ENCODE measurements at regions not wholly inside any gene's neighbourhood (a gene's known extent, or its start where the extent isn't known, plus 50 kb on each side); places are given as distances from the start of the nearest gene placed in this dataset.
"Not testable (repeated sequence)": the region's sequence is repeated elsewhere in the genome, so short reads cannot be mapped to it uniquely, and the experiment has no call there.

- Mint-ChIP-seq H3K9me3 (peaks cover 2 to 11% of the 10 kb centered on the region in 2 donors), H3K27me3 (peaks cover 0 to 4% of the 10 kb centered on the region in 2 donors), H3K4me3 (no peak overlapping the region), H3K27ac (no peak overlapping the region), H3K4me1 (peaks cover 0 to 8% of the 10 kb centered on the region in 2 donors), H3K36me3 (peaks cover 0 to 7% of the 10 kb centered on the region in 2 donors)
- no peak for ATAC-seq (replicated peaks)
- no peak for DNase-seq
Observed at GRCh38 chr3:187850258-187850921, 105.1 kb upstream of the BCL6 start.

- no peak for DNase-seq
- Mint-ChIP-seq H3K27ac (no peak overlapping the region), H3K9me3 (peaks cover 2 to 11% of the 10 kb centered on the region in 2 donors), H3K27me3 (no peaks in the 10 kb centered on the region), H3K36me3 (peaks cover 0 to 7% of the 10 kb centered on the region in 2 donors), H3K4me3 (no peak overlapping the region), H3K4me1 (peaks cover 0 to 8% of the 10 kb centered on the region in 2 donors)
- ATAC-seq (replicated peaks), result peak in 1 of 2 donors; percentile 22
Observed at GRCh38 chr3:187852842-187853730, 107.8 kb upstream of the BCL6 start.

GRCh38 chr3:187855131-187855530 lies 109.9 kb upstream of the BCL6 start:
- Mint-ChIP-seq H3K4me3 (no peak overlapping the region), H3K4me1 (no peaks in the 10 kb centered on the region), H3K27me3 (peaks cover 3 to 5% of the 10 kb centered on the region in 2 donors), H3K9me3 (peaks cover 2 to 11% of the 10 kb centered on the region in 2 donors), H3K27ac (no peak overlapping the region), H3K36me3 (peaks cover 0 to 9% of the 10 kb centered on the region in 2 donors)
- ATAC-seq (replicated peaks) (no peak), DNase-seq (no peak)

GRCh38 chr3:187856555-187856954 lies 111.3 kb upstream of the BCL6 start:
- H3K4me1 Mint-ChIP-seq, result no peaks in the 10 kb centered on the region
- peaks cover 5 to 16% of the 10 kb centered on the region in 2 donors for H3K36me3 Mint-ChIP-seq
- no peak for ATAC-seq (replicated peaks)
- no peak overlapping the region for H3K27ac Mint-ChIP-seq
- no peak overlapping the region for H3K4me3 Mint-ChIP-seq
- peaks cover 9 to 13% of the 10 kb centered on the region in 2 donors for H3K9me3 Mint-ChIP-seq
- H3K27me3 Mint-ChIP-seq, result peaks cover 3 to 12% of the 10 kb centered on the region in 2 donors
- DNase-seq, result no peak

- Mint-ChIP-seq H3K4me1 (no peaks in the 10 kb centered on the region), H3K27me3 (peaks cover 3 to 17% of the 10 kb centered on the region in 2 donors), H3K27ac (no peak overlapping the region), H3K36me3 (peaks cover 5 to 13% of the 10 kb centered on the region in 2 donors), H3K4me3 (no peak overlapping the region), H3K9me3 (peaks cover 7 to 12% of the 10 kb centered on the region in 2 donors)
- DNase-seq (no peak), ATAC-seq (replicated peaks) (no peak)
Observed at GRCh38 chr3:187858041-187858440, 112.8 kb upstream of the BCL6 start.

- H3K9me3 Mint-ChIP-seq, result peaks cover 7 to 9% of the 10 kb centered on the region in 2 donors
- no peak for DNase-seq
- peaks cover 3 to 17% of the 10 kb centered on the region in 2 donors for H3K27me3 Mint-ChIP-seq
- no peak overlapping the region for H3K27ac Mint-ChIP-seq
- H3K4me1 Mint-ChIP-seq, result no peaks in the 10 kb centered on the region
- H3K36me3 Mint-ChIP-seq, result peaks cover 5 to 9% of the 10 kb centered on the region in 2 donors
- ATAC-seq (replicated peaks), result no peak
- no peak overlapping the region for H3K4me3 Mint-ChIP-seq
Observed at GRCh38 chr3:187858711-187859110, 113.4 kb upstream of the BCL6 start.

GRCh38 chr3:187862701-187863277 lies 117.5 kb upstream of the BCL6 start:
- H3K27ac Mint-ChIP-seq; H3K4me1 Mint-ChIP-seq; DNase-seq; ATAC-seq (replicated peaks); H3K36me3 Mint-ChIP-seq: not testable (repeated sequence)
- peak overlapping the region in 1 of 2 donors; percentile 28 for H3K4me3 Mint-ChIP-seq
- H3K9me3 Mint-ChIP-seq, result peaks cover 7 to 11% of the 10 kb centered on the region in 2 donors
- H3K27me3 Mint-ChIP-seq, result peaks cover 3 to 17% of the 10 kb centered on the region in 2 donors

GRCh38 chr3:187870360-187871203 lies 125.3 kb upstream of the BCL6 start:
- no peak overlapping the region for H3K4me3 Mint-ChIP-seq
- H3K36me3 Mint-ChIP-seq, result no peaks in the 10 kb centered on the region
- peaks cover 0 to 1% of the 10 kb centered on the region in 2 donors for H3K9me3 Mint-ChIP-seq
- no peaks in the 10 kb centered on the region for H3K27me3 Mint-ChIP-seq
- H3K27ac Mint-ChIP-seq, result peak overlapping the region; percentile 20
- ATAC-seq (replicated peaks) (peak; percentile 92 to 95), DNase-seq (peak; percentile 59)
- peaks cover 12 to 21% of the 10 kb centered on the region in 2 donors for H3K4me1 Mint-ChIP-seq

GRCh38 chr3:187871204-187871591 lies 125.9 kb upstream of the BCL6 start:
- no peak for DNase-seq
- H3K27ac Mint-ChIP-seq, result no peak overlapping the region
- H3K36me3 Mint-ChIP-seq, result no peaks in the 10 kb centered on the region
- ATAC-seq (replicated peaks), result peak in 1 of 2 donors; percentile 30
- no peak overlapping the region for H3K4me3 Mint-ChIP-seq
- peaks cover 12 to 21% of the 10 kb centered on the region in 2 donors for H3K4me1 Mint-ChIP-seq
- no peaks in the 10 kb centered on the region for H3K27me3 Mint-ChIP-seq
- H3K9me3 Mint-ChIP-seq, result peaks cover 0 to 1% of the 10 kb centered on the region in 2 donors

GRCh38 chr3:187871848-187872247 lies 126.6 kb upstream of the BCL6 start:
- Mint-ChIP-seq H3K27me3 (no peaks in the 10 kb centered on the region), H3K27ac (no peak overlapping the region), H3K36me3 (no peaks in the 10 kb centered on the region), H3K9me3 (peaks cover 0 to 1% of the 10 kb centered on the region in 2 donors), H3K4me1 (peaks cover 12 to 21% of the 10 kb centered on the region in 2 donors), H3K4me3 (no peak overlapping the region)
- no peak for DNase-seq
- no peak for ATAC-seq (replicated peaks)

- H3K27me3 Mint-ChIP-seq, result no peaks in the 10 kb centered on the region
- H3K27ac Mint-ChIP-seq, result no peak overlapping the region
- peaks cover 12 to 19% of the 10 kb centered on the region in 2 donors for H3K4me1 Mint-ChIP-seq
- peaks cover 0 to 1% of the 10 kb centered on the region in 2 donors for H3K9me3 Mint-ChIP-seq
- no peak overlapping the region for H3K4me3 Mint-ChIP-seq
- DNase-seq (no peak), ATAC-seq (replicated peaks) (no peak)
- H3K36me3 Mint-ChIP-seq, result no peaks in the 10 kb centered on the region
Observed at GRCh38 chr3:187873843-187874242, 128.6 kb upstream of the BCL6 start.

- no peak overlapping the region for H3K4me3 Mint-ChIP-seq
- ATAC-seq (replicated peaks) (no peak), DNase-seq (no peak)
- no peaks in the 10 kb centered on the region for H3K9me3 Mint-ChIP-seq
- H3K4me1 Mint-ChIP-seq, result peaks cover 6 to 8% of the 10 kb centered on the region in 2 donors
- no peaks in the 10 kb centered on the region for H3K27me3 Mint-ChIP-seq
- no peak overlapping the region for H3K27ac Mint-ChIP-seq
- no peaks in the 10 kb centered on the region for H3K36me3 Mint-ChIP-seq
Observed at GRCh38 chr3:187875863-187876262, 130.6 kb upstream of the BCL6 start.

GRCh38 chr3:187878772-187879518 lies 133.7 kb upstream of the BCL6 start:
- no peaks in the 10 kb centered on the region for H3K4me1 Mint-ChIP-seq
- H3K9me3 Mint-ChIP-seq, result no peaks in the 10 kb centered on the region
- H3K4me3 Mint-ChIP-seq, result no peak overlapping the region
- no peak overlapping the region for H3K27ac Mint-ChIP-seq
- H3K36me3 Mint-ChIP-seq, result no peaks in the 10 kb centered on the region
- no peaks in the 10 kb centered on the region for H3K27me3 Mint-ChIP-seq
- ATAC-seq (replicated peaks) (no peak), DNase-seq (no peak)
